Right renal cortex interstitium (tissue), 3 donors: ENCODE measurements at regions not wholly inside any gene's neighbourhood (a gene's known extent, or its start where the extent isn't known, plus 50 kb on each side); places are given as distances from the start of the nearest gene placed in this dataset.
"Not testable (repeated sequence)": the region's sequence is repeated elsewhere in the genome, so short reads cannot be mapped to it uniquely, and the experiment has no call there.

Experiments used
- DNase-seq, 3 donors: peaks; one replicate each; pipeline ENCODE4 v3.0.0-alpha.2; 2013; ENCODE audit warnings: low read depth in 3 of 3, low spot score in 2 of 3

DNA sequence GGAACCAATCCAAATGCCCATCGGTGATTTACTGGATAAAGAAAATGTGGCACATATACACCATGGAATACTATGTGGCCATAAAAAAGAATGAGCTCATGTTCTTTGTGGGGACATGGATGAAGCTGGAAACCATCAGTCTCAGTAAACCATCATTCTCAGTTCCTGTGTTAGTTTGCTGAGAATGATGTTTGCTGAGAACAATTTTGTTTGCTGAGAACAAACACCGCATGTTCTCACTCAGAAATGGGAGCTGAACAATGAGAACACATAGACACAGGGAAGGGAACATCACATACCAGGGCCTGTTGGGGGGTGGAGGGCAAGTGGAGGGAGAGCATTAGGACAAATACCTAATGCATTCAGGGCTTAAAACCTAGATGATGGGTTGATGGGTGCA is 185.5 kb downstream of the ANXA1 start:
- DNase-seq = not testable (repeated sequence)

DNA sequence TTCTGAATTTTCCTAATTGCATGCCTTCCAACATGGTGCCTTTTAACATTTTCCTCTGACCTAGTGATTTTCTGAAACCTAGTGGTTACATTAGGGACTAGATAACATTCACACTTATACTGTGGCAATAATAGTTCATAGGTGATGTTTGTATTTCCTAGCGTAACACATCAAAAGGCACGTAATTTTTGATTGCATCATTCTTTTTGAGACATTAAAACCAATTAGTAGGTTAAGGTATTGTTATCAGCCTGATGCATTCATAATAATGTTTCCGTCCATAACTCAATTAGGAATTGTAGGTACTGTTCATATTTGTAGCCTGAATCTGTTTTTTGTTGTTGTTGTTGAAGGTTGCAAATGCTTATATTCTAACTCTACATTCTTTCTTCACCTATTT is 192.4 kb downstream of the ANXA1 start:
- no peak for DNase-seq

DNA sequence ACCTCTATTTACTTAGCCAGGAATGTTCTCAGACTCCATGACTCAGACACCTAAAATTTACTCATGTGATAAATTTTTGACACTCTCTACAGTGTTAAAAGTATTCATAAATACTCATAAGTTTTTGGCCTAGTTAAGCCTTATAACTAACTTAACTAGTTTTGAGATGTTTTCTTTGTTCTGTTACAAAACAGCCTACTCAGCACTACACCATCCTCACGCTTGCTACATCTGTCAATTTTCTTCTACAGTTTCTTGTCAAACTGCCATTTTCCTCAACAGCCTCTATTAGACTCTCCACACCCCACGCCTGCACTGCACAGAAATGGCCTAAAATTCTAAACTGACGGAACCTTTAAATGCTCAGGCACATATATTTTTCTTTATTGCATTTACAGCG is 195.5 kb downstream of the ANXA1 start:
- DNase-seq = no peak

DNA sequence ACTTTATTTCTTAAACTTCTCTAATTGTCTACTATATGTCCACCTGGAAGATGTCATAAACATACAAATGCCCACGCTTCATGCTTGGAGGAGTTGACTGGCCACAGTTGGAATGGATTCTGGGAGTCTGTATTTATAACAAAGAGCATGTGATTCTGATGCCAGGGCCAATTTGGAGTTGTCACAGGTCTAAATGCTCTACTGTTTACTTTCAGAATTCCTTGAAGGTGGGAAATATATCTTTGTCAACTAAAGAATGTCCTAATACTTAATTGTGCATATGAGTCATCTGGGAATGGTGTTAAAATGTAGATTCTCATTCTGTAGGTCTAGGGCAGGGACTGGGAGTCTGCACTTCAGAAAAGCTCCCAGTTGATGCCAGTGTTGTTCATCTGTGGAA is 196.1 kb downstream of the ANXA1 start:
- DNase-seq = no peak

DNA sequence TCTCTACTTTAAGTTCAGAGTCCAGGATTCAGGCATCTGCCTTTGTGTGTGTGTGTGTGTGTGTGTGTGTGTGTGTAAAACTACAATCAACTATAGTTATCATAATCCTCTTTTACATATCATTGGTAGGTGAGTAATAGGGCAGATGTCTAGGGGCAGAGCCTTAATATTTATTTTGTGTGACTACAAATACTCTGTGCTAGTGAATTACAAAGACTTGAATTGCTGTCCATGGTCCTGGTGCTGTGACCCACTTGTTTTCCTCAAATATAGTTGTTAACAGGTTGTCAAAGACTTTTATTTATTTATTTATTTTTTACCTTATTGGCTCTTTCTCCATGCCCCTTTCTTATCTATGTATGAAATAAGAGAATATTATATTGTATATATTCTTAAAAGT is 196.8 kb downstream of the ANXA1 start:
- no peak for DNase-seq

DNA sequence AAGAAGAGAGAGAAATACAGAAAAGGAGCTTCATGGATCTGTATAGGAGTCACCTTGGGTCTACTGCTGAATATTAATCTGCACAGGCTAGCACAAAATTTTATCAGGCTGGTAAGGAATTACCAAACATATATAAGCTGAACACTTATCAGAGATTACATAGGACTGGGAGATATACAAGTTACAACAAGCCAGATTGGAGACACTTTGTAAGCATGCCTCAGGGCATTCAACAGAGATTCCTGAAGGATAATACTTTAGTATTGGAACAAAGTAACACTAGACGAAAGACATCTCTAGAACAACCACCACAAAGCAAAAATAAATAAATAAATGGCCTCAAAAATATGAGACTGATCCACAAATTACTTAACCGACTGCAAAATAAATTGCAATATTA is 197.8 kb downstream of the ANXA1 start:
- DNase-seq = no peak

DNA sequence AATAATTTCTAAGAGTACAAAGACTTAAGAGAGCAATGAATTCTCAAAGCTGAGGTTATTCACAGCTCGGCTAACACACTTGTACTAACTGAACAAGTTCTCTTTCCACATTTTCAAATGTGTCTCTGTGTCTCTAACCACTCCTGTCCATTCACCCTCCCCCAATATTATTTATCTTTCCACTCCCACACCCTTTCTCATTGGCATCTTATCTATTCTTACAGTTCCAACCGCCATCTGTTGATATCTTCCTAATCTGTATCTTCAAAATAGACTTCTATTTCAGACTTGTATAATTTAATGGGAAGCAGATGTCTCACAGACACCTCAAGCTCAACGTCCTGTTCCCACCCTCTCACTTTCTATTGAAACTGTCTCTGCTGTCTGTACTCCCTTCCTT is 205.9 kb downstream of the ANXA1 start:
- no peak for DNase-seq

DNA sequence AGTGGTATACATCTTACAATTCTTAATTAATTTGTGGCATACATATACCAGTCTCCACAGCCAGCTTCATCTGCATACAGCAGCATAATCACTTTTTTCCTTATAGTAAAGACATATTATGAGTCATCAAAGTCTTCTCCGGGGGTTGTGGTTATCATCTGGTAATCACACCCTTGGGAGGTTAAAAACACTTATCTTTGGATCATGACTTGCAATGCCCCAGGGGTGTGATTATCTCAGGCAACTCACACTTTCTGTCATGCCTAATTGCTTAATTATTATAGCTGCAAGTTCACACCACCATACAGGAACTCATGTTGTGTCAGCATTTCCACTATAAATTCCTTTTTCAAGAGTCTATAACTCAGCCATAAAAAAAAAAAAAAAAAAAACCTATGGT is 218.4 kb downstream of the ANXA1 start:
- no peak for DNase-seq

DNA sequence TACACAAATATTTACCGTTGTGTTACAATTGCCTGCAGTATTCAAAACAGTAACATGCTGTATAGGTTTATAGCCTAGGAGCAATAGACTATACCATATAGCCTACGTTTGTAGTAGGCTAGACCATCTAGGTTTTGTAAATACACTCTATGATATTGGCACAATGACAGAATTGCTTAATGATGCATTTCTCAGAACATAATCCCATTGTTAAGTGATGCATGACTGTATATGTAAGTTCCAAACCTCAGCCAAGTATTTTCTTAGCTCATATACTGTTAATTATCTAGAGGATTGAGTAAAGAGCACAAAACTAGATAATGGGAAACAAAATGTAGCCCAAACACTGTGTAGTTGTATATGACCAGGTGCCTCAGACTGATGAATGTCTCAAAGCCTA is 220.1 kb downstream of the ANXA1 start:
- no peak for DNase-seq

DNA sequence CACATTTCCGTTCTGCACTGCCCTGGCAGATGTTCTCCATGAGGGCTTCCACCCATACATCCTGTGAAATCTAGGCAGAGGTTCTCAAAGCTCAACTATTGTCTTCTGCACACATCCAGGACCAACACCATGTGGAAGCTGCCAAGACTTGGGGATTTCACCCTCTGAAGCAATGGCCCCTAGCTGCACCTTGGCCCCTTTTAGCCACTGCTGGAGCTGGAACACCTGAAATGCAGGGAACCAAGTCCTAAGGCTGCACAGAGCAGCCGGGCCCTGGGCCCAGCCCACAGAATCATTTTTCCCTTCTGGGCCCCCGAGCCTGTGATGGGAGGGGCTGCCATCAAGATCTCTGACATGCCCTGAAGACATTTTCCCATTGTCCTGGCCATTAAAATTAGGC is 228.7 kb downstream of the ANXA1 start:
- DNase-seq = no peak

DNA sequence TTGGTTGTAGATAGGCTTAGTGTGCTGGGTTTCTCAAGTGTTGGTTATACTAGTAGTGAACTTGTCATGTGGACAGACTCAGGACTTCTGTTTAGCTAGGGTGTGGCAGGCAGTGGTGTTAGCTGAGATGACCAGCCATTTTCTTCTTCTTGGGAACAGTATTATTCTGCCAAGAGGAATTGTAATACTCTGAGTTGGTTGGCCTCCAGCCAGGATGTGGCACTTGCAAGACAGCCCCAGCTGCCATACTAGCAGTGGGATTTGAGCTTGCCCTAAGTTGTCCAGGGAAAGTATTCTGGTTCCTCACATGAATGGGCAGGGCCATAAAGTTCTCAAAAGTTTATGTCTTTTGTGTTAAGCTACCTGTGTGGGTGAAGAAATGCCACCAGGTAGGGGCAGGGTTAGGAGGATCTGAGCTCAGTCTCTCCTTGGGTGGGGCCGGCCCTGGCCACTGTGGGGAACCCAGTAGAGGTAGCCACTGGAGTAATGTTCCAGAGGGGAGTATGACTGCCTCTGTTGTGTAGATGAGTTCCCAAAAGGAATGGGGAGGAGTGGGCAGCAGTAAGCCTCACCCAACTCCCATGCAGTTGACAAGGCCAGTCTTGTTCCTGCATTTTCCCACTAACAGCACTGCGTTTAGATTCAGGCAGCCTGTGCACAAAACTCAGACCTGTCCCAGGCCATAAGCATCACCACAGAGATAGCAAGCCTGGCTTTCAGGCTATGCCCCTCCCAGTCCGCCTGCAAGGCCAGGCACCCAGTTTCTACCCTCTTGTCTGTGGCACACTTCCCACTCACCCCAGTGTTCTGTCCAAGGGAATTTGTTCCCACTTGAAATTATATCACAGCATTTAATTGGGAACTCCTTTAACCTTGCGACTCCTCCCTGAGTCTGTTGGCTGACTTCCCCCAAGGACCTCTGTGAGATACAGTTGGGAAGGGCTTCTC is 250.7 kb downstream of the ANXA1 start:
- DNase-seq = no peak

DNA sequence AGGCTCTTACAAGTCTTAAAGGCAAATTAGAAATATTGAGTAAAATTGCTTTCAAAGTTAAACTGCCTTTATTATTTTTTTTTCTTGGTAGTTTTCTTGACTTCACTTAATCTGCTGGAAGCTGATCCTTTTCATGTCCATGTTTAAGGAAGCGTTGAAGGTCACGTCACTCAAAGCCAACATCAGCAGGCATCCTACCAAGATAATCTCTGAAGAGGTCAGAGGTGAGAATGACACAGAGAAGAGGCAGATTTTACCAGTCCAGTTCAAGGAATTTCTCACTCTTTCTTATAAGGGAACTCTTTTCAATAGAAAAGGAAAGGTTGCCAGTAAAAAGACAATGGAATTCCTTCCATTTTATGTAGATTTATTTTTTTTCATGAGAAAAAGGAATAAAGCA is 259.8 kb downstream of the ANXA1 start:
- no peak for DNase-seq

DNA sequence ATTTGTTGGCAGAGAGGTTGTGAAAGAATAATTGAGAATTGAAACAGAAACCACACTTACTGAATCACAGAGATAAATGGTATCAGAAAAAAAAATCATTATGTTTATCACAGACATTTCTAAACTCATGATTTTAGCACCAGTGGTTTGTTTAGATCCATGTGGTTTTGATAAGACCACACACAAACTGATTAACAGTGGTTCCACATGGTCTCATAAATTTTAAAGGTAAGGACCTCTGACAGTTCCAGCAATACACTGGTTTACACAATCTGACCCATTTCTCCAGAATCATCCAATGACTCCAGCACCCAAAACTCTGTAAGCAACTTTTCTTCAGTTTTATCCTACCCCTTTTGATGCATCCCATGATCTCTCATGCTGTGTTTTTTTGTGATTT is 261.2 kb downstream of the ANXA1 start:
- no peak for DNase-seq

DNA sequence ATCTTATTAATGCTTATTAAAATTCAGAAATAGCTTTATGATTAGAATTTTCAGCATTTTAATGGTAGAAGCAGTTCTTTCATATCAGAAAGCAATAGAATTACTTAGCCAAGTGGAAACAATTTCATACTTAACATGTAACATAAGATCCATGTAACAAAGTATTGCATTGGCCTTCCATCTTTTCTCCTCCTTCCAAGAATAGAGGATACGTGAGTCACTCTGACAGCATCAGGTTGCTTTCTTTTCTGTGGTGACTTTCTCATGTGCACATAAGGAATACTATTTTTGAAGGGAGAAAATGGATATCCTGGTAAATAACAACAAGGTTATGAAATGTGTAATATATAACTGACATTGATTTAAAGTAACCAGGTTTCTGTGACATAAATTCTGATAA is 272.2 kb downstream of the ANXA1 start:
- no peak for DNase-seq

DNA sequence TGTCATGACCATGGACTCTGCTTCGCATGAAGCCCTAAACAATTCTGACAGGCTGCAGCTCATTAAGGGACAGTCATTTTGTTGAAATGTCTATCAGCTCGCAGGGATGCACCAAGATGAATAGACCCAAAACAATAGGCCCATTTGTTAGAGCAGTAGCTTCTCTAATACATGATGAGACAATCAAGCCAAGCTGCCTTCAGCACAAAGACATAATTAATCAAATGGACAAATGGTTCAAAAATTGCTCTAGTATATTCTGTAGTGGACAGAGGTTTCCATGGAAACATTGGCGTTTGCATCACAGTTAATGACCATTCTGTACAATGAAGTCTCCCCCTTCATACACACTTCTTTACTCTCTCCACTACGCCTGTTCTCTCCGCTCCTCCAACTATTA is 274.6 kb downstream of the ANXA1 start:
- DNase-seq = no peak

DNA sequence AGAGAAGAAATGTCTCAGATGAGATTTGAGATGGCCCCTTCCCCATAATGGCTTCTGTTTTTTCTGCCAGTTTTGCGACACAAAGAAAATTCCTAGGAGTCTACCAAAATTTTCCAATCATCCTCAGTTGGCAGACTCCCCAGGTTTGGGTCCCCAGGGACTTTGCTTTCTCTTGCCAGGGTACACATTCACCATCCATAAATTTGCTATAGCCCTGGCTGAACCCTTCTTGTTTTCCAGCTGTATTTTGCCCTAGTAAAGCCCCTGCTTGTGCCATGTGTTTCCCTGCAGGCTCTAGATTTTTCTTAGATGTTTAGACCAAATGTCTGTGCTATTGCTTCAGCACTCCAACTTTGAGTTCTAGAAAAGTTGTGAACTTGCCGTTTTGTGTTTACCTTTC is 283.2 kb downstream of the ANXA1 start:
- no peak for DNase-seq

DNA sequence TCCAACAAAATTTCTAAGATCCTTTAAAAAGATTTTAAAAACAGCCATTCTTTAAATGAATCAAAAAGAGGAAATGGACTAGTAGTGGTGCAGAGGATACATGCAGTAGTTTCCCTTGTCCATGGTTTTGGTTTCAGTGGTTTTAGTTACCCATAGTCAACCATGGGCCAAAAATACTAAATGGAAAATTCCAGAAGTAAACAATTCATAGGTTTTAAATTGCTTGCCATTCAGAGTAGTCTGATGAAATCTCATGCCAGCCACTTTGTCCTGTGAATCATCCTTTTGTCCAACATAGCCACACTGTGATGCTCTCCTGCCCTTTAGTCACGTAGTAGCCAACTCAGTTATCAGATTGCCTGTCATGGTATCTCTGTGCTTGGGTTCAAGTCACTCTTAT is 286.1 kb downstream of the ANXA1 start:
- no peak for DNase-seq

DNA sequence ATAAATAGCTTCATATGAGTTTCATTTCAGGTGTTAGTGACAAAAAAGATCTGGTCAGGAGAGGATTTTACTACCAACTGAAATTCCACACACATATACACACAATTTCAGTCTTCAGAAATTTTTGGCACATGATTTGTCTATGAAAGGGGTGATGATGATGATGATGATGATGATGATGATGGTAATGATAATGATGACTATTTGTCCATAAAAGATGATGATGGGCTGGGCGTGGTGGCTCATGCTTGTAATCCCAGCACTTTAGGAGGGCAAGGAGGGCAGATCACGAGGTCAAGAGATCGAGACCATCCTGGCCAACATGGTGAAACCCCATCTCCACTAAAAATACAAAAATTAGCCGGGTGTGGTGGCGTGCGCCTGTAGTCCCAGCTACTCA is 288.2 kb downstream of the ANXA1 start:
- DNase-seq = not testable (repeated sequence)

DNA sequence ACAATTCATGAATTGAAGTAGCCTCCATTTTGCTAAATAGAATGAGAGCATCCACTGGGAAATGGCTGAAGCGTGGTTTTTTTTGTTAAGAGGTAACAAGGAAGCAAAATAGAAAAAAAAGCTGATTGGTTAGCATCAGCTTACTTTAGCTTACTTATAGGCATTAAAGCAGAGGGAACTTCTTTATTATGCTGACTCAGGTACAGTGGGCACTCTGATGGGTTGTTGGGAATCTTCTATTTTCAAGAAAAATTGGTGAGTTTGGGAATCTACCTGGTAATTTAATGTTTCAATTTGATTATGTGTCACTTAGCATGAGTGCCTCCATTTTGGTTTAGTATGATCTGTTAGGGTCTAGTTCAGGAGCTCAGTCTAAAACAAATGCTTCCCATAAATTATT is 289.6 kb downstream of the ANXA1 start:
- DNase-seq = no peak

DNA sequence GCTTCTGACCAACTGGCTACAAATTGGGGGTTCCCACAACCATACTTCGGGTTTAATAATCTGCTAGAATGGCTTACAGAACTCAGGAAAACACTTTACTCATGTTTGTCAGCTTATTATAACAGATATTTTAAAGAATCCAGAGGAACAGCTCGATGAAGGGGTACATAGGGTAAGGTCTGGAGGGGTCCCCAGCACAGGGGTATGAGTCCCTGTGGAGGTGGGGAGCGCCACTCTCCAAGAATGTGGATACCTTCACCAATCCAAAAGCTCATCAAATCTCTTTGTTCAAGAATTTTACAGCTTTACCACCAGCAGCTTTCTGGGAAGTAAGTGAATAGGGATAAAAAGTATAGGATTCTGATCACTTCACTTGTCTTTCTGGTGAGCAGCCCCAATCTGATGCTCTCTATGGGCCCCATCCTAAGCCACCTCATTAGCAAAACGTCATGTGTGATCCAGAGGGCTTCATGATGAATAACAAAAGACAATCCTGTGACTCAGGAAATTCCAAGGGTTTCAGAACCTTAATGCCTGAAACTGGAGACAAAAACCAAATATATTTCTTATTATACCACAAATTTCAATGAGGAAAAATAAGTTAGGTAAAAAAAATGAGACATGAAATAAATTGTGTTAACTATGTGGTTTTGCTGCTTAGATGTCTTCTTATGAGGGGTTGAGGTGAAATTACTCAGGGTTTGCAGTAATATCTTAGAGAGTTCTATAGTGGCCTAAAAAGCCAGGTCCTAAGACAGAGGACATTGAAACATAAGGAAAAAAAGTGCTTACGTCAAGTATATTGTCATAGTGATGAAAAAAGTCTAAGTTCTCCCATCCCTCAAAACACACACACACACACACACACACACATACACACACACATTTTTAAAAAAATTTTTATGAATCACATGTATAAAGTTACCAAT is 290.5 kb downstream of the ANXA1 start:
- DNase-seq = no peak

DNA sequence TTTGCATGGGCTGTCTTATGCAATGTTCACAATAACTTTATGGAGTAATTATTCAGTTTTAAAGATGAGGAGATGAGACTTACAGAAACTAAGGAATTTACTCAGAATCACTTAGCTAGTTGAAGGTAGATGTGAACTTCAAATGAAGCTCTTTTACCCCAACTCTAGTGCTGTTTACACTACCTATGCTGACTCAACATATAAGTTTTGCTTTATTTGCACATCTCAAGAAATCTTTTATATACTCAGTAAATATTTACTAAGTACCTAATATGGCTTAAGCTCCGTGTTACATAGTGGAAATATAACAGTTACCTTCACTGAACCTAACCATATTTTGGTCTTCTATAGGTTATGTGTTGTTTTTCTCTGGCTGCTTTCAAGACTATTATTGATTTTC is 293.2 kb downstream of the ANXA1 start:
- no peak for DNase-seq

DNA sequence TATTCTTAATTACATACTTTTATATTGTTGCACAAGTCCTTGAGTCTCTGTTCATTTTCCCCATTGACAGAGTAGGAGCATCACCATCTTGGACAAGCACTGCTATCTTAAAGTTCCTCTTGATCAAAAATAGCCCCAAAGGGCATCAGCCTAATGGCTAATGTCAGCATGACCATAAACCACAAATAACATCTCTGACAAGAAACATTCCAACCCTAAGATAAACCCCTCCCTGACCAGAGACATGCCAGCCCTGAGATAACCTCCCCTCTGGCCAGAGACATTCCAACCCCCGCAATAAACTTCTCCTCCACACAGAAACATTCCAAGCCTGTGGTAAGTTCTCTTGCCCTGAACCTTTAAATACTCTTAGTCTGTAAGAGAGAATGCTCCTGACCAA is 293.7 kb downstream of the ANXA1 start:
- DNase-seq = not testable (repeated sequence)
